Stimulated activated CD4-positive, alpha-beta T cell treated with anti-CD3 and anti-CD28 coated beads, Interleukin-15, amount 100 ng/mL, for 48 hours (primary cell): ENCODE measurements at regions not wholly inside any gene's neighbourhood (a gene's known extent, or its start where the extent isn't known, plus 50 kb on each side); places are given as distances from the start of the nearest gene placed in this dataset.

ENCODE experiments used
- DNase-seq, 2 donors: peaks; one replicate each; pipeline ENCODE4 v3.0.0-alpha.2; 2020; ENCODE audit warnings: low read depth in 2 of 2

DNA sequence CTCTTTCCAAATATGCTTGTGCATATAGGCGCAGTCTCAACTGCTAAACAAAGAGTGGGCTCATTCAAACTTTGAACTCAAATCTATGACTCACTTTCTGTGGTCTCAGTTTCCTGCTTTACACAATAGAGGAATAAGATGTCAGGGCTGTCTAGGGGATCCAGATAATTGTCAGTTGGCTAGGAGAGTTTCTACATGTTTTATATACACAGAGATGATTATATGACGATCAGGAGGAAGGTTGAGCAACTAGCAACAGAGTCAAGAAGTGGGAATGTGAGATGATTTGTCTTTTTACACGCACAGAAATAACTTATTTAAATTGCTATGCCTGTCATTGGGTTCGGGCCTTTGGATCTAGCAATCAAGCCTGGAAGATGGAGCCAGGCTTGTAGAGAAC, 299.4 kb upstream of the LYPLAL1 start:
- DNase-seq = no peak

DNA sequence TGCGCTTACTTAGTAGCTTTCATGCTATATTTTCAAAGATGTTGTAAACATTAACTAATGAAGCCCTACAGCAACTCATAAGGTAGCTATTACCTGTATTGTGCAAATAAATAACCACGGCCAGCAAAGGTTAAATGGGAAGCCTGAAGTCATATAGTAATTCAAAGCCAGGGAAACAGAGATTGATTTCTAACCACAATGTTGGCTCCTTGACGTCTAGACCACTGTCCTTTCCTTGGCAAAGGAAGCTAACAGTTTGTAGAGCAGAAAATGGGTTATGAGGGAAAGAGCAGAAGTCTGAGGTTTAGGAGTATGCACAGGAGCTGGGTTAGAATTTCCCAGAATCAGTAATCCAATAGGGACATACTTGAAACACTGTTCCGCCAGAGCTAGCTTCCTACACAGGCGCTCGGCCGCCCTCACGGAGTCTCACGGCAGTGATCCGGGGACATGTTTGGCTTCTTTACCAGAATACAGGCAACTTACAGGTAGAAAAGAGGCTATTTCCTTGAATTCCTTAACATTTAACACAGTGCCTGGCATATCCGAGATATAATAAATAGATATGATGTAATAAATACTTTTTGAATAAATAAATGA, 298.8 kb upstream of the LYPLAL1 start:
- DNase-seq = no peak

DNA sequence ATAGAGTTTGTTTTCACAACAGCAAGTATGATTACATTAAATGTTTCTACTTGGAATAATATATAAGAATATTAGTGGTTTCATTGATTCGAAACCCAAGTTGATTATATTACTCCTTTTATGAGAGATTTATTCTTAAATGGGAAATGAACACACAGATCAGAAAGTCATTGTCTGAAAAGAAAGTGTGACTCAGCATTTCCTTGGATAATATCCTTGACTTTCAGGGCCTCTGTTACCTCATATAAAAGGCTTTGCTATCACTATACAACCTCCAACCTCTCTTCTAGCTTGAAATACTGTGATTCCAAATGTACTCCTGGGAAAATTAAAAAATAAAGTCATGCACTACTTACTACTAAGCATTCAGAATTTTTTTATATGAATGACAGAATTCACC, 295.3 kb upstream of the LYPLAL1 start:
- DNase-seq = no peak

DNA sequence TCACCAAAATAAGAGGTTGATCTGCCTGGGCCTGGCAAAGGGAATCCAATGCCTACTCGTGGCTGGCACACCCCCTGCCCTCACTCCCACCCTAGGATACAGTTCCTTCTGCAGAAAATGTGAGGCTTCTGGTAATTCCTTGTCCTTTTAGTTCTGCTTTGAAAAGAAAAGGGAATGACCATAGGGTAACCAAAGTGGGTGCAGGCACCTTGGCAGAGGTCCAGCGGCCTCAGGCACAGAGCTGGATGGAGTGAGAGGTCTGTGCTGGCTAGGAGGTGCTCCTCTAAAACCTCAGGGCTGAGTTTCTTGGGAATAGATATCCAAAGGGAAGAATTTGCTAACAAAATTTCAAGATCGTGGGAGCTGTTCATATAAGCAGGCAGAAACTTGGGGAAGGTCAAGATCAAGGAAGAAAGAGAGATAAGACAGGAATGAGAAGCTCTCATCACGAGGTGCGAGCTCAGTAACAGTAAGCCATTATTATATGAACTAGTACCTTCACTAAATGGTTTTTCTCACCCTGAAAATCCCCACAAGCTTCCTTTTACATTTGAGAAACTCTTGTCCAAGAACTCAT, 293.1 kb upstream of the LYPLAL1 start:
- DNase-seq = no peak

DNA sequence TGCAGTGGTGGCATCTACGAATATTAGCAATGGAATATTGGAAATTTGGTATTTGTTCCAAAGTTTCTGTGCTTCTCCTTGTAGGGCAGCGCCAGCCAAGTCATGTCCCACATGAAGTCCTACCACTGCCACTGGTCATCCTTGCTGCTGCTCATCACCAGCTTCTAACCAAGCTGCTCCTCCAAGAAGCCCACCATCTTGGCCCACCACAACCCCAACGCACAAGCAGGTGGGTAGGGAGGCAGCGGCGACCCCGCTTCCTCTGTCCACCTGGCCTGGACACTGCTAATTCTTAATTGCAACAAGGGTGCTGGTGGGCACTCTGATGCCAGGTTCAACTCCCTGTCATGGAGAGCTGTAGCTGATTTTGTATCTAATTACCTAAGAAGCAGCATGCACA, 291.2 kb upstream of the LYPLAL1 start:
- no peak for DNase-seq

DNA sequence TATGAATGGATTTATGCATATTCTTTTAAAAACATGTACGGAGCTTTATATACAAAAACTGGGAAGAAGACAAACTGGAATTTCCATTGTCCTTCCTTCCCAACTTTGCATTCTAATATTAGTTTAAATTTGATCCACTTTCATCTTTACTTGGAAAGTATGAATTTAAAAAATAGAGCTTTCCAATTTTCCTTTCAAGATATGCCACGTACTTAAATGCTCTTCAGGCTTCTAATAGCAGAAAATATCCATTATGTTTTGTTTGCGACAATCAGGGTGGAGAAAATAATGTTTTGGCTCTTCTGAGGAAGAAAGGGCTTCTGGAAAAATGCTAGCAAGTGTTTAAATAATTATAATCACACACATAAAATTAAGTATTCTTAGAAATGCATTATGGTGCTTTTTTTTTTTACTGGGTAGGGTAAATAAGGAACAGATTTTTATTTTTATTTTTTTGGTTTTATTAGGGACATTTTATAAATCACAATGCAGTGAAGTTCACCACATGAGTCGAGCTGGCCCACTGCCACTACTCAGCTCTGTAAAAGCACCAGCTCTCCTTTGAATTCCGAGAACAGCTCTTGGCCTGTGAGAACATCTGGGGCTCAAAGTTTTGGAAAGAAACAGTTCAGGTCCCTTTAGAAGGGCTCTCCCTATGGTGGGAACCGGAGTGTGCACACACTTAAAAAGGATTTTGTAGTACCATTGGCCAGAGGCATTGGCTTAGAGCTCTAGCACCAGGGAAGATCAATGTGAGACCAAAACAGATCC, 287.4 kb upstream of the LYPLAL1 start:
- DNase-seq = no peak

DNA sequence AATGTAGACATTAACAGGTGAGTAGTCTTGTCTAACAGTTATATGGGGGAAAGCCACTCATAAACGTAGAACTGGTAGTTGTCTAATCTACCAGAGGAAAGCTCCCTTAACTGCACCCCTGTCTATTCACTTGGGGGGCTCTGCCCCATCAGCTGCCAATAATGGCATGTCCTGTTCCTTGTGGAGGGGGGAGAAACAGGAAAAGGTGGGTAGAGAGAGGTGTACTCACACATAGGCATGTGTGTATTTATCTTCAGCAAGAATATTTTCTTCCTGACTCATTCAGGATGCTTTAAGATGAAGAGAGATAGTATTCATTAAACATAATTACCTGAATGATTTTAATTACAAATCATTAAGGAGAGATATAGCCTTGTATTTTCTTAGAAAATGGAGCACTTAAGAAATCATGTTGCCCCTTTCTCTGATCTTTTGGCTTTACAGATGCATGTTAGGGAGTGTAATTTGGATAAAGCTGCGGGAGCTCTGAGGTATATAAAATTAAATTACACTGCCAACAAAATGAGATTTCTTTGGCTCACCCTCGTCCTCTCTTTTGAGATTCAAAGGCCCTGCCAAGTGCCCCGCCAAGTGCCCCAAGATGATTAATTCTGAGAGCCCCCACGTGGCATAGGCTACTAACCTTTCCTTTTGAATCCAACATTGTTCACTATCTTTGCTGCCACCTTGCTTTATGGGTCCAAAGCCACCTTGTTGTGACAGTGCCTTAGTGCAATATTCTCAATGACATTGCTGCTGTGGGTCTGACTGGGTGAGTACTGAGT, 286.3 kb upstream of the LYPLAL1 start:
- DNase-seq = no peak

DNA sequence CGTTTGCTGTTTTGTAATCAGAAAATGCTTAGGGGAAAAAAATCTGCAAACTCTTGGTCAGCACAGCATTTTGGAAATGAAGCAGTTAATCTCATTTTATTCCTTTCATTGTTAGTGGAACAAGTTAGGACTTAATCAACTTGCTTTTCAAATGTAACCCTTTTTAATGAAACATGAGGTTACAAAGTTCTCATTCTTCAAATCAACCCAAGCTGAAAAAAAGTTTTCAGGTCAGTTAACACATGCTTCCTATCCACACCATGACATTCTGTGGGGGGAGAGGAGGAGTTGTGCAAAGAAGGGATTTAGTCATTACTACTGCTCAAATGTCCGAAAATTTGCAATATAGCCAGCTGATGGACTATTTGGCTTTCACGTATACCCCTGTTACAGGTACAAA, 283.2 kb upstream of the LYPLAL1 start:
- no peak for DNase-seq

DNA sequence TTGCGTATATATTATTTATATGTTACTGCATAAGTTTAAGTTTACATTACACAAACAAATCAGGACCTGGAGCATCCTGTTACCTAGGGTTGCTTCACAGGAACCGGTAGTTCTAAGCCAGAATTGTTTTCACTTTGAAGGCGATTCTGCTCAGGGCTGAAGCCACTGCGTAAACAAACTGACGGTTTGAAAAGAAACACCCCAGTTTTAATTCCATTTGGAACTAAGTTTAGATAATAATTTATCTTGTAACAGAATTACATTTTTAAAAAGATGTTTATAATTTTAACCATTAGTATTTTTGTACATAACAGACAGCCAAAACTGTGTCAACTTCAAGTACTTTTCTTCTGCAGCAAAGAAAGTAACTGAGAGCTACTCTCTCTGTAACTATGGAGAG, 282.1 kb upstream of the LYPLAL1 start:
- no peak for DNase-seq

DNA sequence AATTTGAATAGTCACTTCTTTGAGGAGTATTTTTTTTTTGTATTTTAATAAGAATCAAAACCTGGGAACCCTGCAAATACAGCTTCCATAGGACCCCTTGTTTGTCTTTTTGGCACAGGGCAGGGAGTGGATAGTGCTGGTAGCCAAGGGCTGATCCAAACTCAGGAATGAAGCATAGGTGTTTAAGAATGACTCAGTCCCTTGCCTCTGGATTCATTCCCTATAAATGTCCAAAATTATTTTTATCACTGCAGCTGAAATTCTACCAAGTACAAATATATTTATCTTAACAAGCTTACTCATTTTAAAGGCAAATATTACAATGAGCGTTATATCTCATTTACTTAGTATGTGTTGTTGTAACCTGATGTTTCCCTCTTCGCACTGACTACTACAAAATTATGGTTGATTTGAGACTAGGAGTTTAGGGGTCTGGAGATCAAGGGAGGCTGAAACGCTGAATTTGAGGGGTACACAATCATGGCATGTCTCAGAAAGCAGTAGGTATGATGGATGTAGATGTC, 278.6 kb upstream of the LYPLAL1 start:
- DNase-seq = no peak

DNA sequence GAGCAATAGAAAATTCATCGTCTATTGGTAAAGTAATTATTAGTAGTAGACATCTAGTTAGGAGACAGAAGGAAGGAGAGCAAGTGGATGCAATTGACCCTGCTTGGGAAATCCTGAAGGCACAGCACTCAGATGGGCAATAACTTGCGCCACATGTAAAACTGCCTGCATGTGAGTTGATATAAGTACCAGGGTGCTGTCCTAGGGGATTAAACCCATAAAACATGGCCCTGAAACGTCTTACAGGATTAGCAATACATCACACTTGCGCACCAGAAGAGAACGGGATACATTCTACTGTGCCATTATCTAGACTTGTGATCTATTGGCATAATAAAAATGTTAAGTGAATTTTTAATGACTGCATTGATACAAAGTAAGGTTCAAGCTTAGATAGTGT, 277.5 kb upstream of the LYPLAL1 start:
- DNase-seq = no peak

DNA sequence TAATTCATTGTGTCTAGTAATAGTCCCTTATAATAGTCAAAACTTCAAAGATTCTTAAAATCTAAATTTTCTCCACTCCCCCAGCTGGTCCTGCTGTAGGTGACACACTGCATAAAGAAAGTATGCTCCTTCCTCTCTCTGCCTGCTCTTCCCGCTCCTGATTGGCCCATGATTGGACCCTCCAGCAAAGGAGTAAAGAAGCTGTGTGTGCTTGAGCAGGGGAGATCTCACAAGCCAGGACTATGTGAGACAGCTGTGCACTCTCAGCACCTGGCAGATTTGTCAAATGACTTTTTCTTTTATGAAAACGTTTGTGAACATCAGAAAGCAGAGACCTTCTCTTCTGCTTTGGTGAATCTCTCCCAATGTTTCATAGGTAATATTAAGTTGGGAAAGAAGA, 274.8 kb upstream of the LYPLAL1 start:
- DNase-seq = no peak

DNA sequence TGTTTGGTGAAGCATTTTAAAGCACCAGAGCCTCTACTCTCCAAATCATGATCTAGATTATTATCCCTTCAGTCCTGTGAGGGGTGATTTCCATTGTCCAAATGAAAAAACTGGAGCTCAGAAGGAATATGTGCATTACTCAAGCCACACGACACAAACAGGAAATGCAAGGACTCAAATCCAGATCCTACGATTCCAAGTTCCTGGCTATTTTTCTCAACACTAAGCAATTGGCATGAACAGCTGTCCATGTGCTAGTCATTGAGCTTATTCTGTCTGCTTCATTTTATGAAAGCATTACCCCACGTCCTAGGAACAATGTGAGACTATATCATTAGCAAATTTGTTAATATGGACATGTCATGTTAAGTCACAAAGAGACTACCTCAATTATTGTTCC, 273.1 kb upstream of the LYPLAL1 start:
- DNase-seq = no peak

DNA sequence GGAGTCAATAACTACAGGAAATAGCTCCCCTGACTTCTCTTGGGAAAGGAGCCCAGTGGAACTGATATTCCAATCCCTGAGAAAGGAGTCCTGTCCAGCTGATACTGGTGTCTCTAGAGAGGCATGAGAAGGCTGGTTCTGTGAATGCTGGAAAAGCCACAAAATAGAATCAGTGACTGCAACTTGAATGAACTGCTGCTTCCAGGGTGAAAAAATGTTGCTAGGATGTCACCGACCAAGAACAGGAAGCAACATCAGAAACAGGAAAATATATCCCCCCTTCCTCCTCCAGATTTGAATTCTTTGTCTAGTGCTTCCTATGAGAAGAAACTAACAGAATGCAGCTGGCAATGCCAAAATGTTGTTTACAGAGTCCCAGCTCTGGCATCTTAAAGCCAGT, 269.3 kb upstream of the LYPLAL1 start:
- no peak for DNase-seq

DNA sequence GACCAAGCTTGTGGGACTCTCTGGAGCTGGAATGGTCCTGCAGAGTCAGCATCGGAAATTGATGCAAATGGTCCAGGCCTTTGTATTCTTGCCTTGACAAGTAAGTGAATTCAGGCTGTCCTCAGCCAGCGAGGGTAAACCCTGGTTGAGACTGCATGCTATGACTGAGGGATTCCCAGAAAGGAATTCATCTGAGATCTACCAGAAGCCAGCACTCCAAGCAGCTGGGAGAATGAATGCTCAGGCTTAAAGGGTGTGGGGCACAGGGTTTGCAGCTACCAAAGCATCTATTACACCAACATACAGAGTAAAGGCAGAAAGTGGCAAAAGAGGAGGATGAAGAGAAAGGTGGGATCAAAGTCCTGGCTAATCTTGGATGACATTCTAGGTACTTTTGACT, 257.0 kb upstream of the LYPLAL1 start:
- DNase-seq = no peak

DNA sequence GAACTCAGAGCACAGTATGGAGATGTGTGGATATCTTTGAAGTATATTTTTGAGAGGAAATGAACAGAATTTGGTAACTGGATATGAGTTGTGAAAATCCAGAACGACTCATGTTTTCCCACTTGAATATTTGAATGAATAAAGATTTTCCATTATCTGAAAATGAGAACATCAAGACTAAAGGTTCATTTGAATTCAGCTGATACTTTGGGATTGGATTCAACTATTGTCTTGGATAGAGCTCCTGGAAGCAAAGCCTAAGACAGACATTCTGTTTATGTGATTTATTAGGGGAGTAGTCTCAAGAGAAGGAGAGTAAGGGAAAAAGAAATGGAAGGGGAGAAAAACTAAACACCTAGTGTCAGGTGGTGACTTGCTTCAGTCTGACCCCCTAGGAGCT, 256.0 kb upstream of the LYPLAL1 start:
- DNase-seq = no peak

DNA sequence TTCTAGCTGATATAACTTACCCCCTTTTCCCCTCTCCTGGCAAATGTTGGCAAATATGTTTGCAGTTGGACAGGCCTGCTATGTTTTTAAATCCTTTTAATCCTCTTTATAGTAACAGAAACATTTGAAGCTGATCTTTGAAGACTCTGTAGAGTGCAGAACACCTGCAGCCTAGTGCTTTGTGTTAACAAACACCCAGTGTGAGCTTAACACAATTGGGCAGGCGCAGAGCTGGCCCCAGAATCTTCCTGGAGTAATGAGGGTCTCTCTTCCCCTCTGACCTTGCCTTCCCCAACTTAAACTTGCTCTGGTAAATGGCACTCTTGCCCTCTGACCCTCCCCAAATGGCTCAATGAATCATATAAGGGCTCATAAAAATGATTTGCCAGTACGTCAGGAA, 247.9 kb upstream of the LYPLAL1 start:
- DNase-seq = no peak

DNA sequence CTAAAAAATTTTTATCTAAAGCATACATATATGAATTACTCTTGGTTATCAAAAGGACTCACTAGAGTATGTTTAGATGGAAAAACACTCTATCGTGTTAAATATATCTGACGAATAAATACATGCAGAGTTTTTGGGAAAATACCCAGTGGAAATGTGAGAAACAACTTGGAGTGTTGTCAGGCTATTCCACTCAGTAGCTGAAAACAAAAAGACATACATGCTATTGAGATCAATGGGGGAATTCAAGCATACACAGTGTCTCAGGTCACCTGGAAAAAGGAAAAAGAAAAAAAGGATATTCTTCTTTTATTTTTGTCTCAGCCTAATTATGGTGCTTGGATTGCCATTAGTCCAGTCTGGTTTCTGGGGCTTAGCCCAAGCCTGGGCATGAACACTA, 247.0 kb upstream of the LYPLAL1 start:
- no peak for DNase-seq

DNA sequence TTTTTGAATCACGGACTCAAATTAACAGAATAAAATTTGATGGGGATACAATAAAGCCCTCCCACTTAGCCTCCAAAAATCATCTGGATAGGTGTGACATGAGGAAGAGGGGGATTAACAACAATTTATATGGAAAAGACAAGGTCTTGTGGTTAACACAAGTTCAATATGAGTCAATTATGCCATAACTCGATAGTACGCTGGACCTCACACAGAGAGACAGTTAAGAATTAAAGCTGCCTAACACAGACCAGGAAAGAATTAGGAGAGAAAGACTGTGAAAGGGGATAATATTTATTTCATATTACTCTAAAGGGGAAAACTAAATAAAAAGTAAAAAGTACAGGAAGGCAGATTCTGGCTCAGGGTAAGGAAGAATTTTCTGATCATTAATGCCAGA, 243.7 kb upstream of the LYPLAL1 start:
- DNase-seq = no peak

DNA sequence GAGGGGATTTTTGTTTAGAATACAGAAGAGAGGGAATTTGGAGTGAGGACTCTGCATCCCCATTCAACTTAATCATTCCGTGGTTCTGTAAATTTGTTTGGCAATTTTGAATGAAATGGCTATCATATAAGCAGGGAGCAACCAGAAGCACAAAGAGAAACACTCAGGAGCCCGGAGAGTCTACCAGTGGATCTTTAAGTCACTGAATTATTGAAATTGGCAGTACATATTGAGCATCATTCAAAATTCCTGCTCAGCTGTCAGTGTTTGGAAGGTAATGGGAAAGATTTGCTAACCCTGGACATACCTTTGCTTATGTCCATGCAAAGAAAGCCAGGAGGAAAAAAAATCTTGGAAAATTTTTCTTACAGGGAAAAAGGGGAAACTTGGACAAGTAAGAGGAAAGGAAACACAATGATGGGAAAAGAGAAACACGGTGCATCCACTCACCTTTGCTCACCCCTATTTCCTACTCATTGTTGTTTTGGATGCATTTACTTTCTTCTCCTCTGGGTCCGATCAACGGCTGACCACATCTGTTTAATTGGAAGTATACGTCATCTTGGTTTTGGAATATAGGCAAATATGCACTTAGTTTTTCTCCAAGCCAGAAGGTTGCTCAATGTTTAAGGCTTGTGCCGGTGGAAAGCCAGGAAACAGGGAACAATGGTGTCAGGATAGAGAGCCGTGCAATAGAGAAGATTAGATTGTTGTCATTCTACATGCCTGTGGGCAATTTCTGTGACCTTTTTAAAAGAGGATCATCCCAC, 243.0 kb upstream of the LYPLAL1 start:
- no peak for DNase-seq

DNA sequence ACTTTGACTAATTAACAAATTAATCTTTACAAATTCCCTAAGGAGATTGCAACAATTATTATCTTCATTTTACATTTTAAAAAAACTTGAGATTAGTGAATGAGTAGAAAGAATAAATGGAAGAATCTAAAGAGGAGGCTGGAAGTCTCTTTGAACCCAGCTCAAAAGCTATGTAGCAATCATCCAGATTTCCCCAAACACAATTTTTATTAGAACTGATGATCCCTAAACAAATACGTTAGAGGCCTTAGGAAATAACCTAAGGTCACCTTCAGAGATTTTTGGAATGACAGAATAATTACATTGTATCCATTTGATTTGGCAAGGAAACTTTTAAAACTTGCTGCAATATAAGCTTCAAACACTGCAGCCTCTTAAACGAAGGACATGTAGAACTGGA, 242.4 kb upstream of the LYPLAL1 start:
- no peak for DNase-seq

DNA sequence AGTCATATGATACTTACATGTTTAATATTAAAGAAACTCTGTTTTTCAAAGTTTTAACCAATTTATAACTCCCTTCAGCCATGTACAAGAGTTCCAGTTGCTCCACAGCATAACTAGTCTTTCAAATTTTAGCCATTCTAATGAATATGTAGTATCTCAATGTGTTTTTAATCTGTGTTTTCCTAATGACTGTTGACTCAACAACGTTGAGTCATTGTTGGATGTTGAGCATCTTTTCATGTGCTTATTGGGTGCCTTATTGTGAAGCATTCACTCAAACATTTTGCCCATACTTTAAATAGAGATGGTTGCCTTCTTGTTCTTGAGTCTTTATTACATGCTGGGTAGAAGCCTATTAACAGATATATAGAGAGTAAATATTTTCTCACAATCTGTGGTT, 240.2 kb upstream of the LYPLAL1 start:
- DNase-seq = no peak
